ENCODE measurements at regions not wholly inside any gene's neighbourhood (a gene's known extent, or its start where the extent isn't known, plus 50 kb on each side); places are given as distances from the start of the nearest gene placed in this dataset.

DNA sequence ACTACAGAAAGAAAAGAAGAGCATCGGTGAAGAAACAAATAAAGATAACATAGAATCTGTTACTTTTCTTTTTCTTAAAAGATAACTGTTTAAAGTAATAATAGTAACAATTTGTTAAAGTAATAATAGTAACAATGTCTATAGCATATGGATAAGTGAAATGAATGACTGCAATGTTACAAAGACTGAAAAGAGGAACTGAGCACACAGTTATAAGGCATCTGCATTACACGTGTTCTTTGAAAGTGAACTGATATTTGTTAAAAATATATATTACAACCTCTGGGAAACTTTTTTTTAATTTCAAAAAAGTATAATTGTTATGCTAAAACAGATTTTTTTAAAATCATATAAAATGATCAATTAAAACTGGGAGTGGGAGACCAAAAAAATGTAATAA lies 88.4 kb upstream of the FST start:
- no peak for TF ChIP-seq CTCF (IDR thresholded peaks at IDR 0.05; ENCODE audit: low read depth, low read length)
- no peak for DNase-seq (ENCODE audit: extremely low read depth, low read depth)

DNA sequence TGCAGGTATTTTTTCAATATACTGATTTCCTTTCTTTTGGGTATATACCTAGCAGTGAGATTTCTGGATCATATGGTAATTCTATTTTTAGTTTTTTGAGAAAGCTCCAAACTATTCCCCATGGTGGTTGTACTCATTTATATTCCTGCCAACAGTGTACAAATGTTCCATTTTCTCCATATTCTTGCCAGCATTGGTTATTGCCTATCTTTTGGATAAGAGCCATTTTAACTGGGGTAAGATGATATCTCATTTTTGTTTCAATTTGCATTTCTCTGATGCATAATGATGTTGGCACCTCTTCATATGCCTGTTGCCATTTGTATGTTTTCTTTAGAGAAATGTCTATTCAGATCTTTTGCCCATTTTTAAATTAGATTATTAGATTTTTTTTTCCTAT lies 85.6 kb upstream of the FST start:
- no peak for TF ChIP-seq CTCF (IDR thresholded peaks at IDR 0.05; ENCODE audit: low read depth, low read length)
- DNase-seq (ENCODE audit: extremely low read depth, low read depth): no peak

GRCh38 chr5:53397141-53397757 lies 83.2 kb upstream of the FST start:
- DNase-seq (ENCODE audit: extremely low read depth, low read depth): no peak
- TF ChIP-seq CTCF (IDR thresholded peaks at IDR 0.05; ENCODE audit: low read depth, low read length): no peak

DNA sequence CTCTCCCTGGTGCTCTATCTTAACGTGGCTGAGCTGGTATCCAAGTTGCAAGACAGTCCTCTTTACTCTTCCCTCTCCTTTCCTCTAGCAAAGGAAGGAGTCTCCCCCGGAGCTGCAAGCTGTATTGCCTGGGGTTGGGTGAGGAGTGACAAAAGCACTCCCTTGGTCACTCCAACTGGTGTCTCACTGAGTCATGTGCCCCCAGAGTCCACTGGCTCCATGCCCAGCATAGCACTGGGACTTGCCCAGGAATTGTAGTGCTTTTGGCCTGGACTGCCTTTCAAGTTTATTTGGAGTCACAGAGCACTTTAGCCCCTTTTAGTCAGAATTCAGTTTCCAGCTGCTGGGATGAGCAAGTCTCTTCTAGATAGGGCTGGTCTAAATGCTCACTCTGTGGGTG lies 82.6 kb upstream of the FST start:
- TF ChIP-seq CTCF (IDR thresholded peaks at IDR 0.05; ENCODE audit: low read depth, low read length): no peak

DNA sequence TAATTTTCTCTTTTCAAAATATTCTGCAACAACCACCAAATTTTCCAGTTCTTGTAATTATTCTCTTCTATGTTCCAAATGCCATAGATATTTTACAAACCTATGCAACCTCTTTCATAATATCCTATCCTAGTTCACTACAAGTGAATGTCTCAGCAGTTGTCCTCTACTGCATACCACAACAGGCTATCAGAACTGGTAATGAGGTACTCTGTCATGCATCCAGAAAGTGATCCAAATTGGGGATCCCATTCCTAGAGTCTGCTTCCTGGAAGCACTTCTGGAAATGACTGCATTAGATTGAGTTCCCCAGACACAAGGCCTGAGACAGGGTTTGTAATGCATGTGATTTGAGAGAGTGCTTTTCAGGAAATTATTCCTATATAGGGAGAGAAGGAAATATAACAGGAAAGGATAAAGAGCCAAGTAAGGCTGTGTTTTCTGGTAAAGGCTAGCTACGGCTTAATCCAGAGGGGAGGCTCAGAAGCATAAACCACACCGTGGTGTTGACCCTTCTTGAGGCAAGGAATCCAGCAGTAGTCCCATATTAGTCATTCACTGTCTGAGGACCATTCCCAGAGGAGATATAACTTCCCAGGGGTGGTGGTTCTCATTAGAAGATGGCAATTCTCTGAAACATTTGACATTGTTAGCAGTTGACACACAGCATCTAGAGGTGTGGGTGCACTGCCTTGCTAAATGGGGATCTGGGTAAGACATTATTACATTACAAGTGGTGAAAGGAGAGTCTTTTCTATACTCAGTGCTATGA lies 80.3 kb upstream of the FST start:
- DNase-seq (ENCODE audit: extremely low read depth, low read depth): no peak
- no peak for TF ChIP-seq CTCF (IDR thresholded peaks at IDR 0.05; ENCODE audit: low read depth, low read length)

More for the DNA sequence above, 82.6 kb upstream of the FST start:
- DNase-seq (ENCODE audit: extremely low read depth, low read depth): no peak

GRCh38 chr5:53403291-53403690 lies 77.1 kb upstream of the FST start:
- DNase-seq (ENCODE audit: extremely low read depth, low read depth): no peak
- TF ChIP-seq CTCF (IDR thresholded peaks at IDR 0.05; ENCODE audit: low read depth, low read length): no peak

DNA sequence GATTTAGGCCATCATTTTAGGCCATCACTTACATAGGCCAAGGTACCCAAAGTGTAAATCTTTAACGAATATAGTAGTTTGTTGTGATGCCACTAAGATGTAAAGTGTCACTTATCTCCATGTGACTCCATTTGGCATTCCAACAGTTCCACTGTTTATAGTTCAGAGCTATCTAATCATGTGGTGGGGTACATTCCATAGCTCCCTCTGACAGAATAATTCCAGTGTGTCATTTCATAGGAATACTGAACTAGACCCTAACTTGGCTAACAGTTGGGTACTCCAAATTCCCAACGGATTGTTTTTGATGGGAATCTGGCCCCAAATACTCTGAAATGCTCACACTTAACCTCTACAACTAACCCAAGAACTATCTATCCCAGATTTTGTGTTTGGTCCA lies 76.7 kb upstream of the FST start:
- no peak for TF ChIP-seq CTCF (IDR thresholded peaks at IDR 0.05; ENCODE audit: low read depth, low read length)
- no peak for DNase-seq (ENCODE audit: extremely low read depth, low read depth)

Measured in AG09319 (cell line).